Fibroblast of skin of abdomen (primary cell): ENCODE measurements at regions not wholly inside any gene's neighbourhood (a gene's known extent, or its start where the extent isn't known, plus 50 kb on each side); places are given as distances from the start of the nearest gene placed in this dataset.
A peak's percentile ranks its signal among the peaks of the same experiment; 100 is the strongest.
"Not testable (repeated sequence)": the region's sequence is repeated elsewhere in the genome, so short reads cannot be mapped to it uniquely, and the experiment has no call there.

Experiments used
- DNase-seq: peaks from one replicate; pipeline ENCODE4 v3.0.0-alpha.2; 2013

DNA sequence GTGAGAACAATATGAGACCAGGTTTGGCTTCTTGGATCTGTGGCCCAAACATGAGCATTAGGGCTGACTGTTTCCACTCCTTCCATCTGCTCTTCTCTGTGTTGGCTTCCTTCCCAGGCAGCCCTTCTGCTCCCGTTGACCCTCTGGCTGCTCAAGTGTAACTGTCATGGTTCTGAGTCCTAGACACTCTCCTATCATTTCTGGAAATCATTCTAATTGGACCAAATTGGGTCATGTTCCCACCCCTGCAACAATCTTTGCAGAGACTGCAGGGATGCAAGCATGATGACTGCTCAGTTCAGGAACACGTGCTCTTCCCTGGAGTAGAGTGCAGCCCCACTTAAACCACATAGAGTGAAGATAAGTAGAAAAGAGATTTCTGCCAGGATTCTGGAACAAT lies 741.4 kb downstream of the TAF11L14 start:
- DNase-seq = no peak

DNA sequence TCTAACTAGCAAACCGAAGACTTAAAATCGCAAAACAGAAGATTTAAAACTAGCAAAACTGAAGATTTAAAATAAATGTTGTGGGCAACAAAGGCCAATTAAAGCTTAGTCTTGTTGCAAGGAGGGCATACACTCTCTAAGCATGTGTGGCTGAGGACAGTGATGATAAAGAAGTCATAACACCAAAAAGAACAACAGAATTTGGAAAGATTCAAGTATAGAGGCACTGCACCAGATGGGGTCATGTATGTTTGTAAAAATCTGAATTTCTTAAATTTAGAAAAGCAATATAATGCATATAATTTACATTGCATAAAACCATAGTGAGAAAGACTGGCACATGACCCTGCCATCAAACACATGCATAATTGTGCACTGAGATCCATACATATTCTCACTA lies 743.8 kb downstream of the TAF11L14 start:
- no peak for DNase-seq

DNA sequence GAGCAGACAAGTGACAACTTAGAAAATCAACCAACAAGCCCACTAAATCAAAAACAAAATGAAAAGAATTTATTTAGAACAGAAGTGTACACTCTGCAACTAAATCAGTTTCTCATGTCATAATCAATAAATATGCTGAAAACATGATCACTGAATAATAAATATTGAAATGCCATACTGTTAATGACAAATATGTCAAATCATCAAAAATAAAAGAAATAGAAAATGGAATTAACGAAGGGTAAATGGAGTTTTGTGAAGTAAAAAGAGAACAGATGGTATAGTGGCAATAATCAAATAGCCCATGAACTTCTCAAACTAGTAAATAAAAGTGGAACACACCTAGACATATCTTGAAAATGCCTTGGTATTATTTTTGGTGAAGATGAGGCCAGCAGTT lies 744.9 kb downstream of the TAF11L14 start:
- DNase-seq = no peak

DNA sequence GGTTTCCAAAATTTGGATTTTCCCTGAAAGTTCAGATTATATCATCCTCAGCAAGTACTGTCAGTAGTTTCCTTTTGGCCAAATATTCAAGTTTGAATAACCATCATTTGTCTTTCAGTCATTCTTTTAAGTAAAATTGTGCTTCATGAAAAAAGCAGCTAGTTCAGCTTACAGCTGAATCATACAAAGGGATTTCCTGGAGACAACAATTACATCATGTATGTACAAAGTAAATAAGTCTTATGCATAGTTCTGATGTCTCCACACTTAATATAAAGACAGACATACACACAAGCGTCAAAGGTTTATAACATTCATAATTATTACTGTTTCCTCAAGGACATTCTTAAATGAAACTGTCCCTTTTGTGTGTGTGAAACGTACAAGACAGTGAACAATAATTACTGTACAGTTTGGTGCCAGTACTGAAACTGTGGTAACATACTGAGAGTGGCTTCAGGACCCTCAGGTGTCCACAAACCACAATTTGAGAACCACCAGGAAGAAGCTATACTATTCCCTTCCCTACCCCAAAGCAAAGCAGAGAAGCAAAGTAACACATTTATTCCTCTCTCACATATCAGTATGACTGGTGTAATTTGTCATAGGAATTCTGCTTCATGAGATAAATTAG lies 746.6 kb downstream of the TAF11L14 start:
- DNase-seq = no peak

DNA sequence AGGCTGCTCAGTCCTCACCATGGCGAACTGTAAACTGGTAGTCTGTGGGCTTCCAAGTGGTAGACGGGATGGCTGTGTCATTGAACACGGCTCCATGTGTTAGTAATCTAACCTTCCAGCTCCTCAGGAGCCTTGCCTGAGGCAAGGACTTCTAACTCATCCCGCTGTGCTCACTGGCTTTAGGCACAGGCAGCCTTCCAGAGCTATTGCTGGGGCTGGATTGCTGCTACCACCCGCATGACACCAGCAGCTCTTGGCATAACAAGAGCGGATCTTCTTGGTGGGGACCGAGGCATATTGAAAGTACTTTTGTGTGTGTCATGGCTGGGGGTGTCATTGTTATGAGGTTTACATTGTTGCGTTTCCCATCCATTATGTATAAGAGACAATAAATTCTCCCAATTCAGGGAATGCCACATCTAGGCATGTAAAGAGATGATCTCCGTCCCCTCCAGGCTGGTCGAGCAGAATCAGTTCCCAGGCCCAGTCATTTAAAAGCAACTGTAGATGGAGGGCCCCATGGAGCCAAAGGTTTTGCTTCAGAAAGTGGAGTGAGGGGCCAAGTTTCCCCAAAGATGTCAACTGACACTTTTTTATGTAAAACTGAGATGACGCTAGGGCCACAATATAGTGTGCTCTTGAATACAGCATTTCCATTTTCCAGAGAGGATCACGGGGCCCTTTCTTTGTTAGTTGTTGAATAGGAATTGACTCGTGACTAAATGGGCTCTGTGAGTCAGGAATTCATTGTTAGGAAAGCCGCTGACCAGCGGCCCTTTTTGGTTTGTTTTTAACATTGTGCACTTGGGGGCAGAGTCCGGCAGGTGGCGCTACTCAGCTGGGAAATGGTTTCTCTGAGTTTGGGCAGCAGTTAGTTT lies 759.5 kb downstream of the TAF11L14 start:
- DNase-seq = peak; percentile 45

DNA sequence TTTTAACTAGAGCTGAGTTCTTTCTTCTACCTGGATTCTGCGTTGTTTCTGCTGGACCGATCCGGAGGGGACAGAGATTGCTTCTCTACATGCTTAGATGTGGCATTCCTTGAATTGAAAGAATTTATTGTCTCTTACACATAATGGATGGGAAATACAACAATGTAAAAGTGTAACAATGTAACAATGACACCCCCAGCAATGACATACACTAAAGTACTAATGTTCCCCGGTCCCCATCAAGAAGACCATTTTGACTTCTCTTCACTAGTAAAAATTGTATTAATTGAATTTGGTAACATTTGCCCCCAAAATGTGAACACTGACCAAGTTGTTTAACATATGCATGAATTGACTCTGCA lies 760.2 kb downstream of the TAF11L14 start:
- DNase-seq = no peak

DNA sequence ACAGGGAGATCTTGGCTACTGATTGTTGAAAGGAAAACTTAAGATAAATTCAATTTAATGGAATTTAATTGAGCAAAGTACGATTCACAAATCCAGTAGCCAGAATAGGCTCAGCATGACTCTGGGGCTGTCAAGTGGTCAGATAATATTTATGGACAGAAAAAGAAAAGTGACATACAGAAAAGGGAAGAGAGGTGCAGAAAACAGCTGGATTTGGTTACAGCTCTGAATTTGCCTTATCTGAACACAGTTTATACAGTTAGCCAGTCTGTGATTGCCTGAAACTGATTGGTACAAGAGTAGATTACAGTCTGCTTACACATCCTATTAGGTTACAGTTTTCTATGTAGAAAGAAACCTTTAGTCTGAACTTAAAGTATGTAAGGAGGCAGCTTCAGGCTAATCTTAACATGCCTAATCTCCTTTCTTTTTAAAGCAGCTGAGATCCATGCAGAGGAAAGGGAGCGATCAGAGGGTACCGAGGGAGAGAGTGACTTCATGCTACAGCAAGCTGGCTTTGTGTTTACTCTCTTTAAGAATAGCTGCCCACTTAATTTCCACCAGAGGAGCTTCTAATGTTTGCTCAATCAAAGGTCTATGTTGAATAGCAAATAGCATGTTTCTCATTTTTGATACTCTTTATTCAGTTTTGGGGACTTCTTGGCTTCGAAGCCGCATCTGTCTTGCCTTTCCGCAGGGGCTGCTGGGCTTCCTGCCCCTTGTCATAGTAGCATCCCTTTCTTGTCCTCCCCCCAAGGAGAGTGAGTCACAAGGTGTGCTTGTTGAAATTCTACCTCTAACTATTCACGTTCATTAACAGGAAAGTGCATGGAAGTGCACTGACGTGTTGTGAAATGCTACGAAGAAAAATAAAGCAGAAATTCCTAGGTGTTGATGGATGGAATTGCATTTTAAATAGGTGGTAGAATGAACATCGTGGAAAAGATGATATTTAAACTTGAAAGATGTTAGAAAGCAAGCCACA lies 761.2 kb downstream of the TAF11L14 start:
- DNase-seq = no peak

DNA sequence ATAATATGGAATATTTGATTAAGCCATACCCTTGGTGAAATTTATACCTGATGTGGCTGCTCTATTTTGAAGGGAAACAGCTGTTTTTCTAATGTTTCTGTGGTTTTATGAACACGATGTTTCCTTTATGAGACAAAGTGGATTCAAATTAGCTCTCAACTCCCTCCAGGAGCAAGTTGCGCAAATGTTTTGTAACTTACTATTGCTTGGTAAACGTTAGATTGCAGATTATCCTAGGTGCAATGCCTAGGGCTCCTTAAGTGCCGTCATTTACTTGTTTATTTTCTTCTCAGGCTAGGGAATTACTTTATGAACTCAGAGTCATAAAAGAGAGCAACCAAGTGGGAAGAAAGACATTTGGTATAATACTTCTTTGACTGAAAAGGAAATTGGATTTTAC lies 763.1 kb downstream of the TAF11L14 start:
- no peak for DNase-seq

DNA sequence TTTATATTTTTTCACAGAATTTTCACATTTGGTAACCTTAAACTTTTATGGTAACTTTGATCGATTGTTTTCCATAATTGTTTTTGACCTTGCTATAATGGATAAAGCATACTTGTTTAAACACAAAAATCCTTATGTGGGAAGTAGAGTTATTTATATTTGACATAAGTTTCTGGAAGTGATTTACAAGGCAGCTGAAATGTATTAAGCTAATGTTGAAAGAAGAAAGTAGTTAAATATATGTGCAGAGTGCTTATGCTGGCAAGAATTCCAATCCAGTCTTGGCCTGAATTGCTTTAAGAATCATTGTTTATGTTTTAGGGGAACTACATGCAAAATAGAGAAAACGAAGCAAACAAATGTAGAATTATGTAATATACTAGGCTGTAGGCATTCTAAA lies 763.6 kb downstream of the TAF11L14 start:
- DNase-seq = peak; percentile 1

DNA sequence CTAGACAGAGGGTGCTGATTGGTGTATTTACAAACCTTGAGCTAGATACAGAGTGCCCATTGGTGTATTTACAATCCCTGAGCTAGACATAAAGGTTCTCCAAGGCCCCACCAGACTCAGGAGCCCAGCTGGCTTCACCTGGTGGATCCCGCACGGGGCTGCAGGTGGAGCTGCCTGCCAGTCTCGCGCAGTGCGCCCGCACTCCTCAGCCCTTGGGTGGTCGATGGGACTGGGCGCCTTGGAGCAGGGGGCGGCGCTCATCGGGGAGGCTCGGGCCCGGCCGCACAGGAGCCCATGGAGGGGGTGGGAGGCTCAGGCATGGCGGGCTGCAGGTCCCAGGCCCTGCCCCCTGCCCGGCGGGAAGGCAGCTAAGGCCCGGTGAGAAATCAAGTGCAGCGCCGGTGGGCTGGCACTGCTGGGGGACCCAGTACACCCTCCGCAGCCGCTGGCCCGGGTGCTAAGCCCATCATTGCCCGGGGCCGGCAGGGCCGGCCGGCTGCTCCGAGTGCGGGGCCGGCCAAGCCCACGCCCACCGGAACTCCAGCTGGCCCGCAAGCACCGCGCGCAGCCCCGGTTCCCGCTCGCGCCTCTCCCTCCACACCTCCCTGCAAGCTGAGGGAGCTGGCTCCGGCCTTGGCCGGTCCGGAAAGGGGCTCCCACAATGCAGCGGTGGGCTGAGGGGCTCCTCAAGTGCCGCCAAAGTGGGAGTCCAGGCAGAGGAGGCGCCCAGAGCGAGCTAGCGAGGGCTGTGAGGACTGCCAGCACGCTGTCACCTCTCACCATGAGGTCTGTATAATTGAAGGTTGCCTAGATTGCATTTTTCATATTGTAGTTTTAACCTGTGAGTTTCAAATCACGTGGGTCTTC lies 765.4 kb downstream of the TAF11L14 start:
- not testable (repeated sequence) for DNase-seq

DNA sequence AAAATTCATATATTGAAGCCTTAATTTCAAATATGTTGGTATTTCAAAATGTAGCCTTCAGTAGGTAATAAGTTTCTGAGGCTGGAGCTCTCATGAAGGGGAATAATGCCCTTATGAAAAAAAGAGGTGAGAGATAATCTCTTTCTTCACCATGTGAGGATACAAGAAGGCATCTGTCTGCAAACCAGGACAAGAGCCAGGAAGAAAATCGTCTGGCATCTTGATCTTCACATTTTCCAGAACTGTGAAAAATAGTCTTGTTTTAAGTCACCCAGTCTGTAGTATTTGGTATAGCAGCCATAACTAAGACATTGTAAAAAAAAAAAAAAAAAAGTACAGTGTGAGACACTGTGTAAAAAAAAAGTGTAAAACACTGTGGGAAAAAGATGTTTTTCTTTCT lies 768.9 kb downstream of the TAF11L14 start:
- DNase-seq = no peak

DNA sequence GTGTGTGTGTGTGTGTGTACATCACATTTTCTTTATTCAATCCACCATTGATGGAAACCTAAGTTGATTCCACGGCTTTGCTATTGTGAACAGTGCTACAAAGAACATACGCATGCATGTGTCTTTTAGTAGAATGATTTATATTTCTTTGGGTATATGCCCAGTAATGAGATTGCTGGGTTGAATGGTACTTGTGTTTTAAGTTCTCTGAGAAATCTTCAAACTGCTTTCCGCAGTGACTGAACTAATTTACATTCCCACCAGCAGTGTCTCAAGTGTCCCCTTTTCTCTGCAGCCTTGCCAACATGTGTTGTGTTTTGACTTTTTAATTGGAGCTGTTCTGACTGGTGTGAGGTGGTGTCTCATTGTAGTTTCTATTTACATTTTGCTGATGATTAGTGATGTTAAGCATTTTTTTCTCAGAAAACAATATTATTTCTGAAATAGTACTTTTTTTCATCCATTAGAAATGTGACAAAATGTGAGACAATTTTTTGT lies 769.7 kb downstream of the TAF11L14 start:
- no peak for DNase-seq

DNA sequence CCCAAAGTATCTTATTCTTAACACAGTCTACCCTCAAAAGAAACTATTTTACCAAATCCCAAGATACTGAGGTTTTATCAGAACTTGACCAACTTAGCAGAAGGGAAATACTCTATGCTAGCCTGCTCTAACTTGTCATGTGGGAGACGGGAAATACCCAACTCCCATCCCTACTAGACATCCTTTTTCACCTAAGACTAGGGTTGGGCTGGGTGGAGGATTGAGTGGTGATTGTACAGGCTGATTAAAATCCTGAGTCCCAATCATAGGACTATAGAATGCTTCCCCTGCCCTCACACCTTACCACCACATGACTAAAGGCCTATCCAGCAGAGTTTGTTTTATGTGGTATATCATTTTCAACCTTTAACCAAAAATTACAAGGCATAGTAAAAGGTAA lies 786.5 kb downstream of the TAF11L14 start:
- no peak for DNase-seq

DNA sequence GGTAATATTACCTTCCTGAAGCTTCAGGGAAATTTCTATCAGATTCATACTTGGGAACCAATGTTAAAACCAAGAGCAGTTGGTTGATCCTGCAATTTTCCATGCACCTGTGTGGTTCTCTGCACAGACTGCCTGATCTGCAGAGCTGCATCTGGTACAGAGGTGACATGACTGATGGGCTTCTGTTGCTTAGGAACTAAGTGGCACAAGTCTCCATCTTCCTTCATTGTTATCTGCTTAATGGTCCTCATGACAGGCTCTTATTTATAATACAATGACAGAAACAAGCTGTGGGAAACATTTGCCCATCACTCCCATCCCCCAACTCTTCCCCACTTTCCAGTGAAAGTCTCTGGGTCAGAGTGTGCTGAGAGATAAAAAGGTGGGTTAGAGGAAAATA lies 799.1 kb downstream of the TAF11L14 start:
- no peak for DNase-seq

DNA sequence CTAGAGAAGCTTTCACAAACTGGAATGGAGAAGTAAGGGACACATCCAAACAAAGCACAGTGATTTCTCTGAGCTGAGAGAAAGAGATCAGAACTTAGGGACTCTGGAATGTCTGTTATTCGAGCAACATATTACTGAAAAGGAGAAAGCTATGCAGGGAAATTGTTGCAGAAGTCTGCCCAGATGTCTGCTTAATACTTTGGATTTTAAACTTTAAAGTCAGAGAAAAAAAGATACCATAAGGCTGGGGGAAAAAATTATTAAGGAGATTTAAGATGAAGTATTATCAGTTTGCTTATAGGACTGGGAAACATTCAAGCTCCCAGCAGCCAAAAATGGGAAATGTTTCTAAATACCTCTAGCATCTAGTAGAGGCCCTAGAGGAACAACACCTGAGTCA lies 803.9 kb downstream of the TAF11L14 start:
- DNase-seq = no peak

DNA sequence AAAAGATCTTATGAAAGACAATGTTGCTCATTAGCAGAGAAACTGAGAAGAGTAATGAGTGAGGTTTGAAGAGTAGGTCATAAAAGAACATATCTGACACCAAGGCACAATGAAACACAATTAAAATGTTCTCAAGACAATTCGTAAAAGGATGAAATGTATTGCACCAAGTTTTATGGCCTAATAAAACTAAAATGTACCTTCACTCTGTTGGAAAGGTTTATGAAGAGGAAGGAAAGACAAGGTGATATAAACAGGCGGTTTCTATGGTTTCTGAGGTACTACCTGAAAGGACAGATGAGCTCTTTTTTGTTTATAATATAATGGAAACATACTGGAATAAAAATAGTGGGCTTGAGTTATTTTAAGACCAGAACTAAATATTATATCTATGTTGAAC lies 821.3 kb downstream of the TAF11L14 start:
- DNase-seq = no peak

DNA sequence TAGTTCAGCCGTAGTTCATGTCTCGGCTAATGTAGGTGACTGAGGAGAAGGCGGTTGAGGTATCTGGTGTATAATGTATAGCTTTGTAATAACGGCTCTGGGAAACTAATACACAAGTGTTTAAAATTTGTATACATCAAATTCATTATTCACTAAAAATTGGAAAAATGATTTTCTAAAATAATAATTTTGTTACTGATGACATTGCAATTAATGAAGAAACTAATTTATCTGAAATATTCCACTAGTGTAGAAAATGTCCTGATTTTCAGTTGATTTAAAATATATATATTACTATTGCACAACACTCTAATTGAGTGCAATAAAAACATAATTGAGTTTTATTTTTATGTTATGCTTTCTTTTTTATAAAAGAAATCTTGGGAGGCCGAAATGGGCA lies 823.0 kb downstream of the TAF11L14 start:
- no peak for DNase-seq

DNA sequence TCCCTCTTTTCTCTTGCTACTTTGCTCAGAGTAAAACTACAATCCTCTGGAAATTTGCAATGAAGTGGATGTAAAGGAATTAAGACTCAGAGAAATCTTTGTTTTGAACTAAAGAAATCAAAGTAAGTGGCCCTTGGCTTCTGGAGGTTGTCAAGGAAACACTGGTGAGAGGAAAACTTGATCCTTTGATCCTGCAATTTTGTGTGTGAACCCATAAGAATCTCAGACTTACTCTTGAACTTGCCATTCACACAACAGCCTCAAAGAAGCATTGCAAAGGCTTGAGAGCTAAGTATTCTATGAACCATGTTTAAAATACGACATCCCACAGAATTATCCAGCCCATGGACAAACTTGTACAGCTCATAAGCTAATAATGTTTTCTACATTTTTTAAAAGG lies 827.5 kb downstream of the TAF11L14 start:
- DNase-seq = no peak

DNA sequence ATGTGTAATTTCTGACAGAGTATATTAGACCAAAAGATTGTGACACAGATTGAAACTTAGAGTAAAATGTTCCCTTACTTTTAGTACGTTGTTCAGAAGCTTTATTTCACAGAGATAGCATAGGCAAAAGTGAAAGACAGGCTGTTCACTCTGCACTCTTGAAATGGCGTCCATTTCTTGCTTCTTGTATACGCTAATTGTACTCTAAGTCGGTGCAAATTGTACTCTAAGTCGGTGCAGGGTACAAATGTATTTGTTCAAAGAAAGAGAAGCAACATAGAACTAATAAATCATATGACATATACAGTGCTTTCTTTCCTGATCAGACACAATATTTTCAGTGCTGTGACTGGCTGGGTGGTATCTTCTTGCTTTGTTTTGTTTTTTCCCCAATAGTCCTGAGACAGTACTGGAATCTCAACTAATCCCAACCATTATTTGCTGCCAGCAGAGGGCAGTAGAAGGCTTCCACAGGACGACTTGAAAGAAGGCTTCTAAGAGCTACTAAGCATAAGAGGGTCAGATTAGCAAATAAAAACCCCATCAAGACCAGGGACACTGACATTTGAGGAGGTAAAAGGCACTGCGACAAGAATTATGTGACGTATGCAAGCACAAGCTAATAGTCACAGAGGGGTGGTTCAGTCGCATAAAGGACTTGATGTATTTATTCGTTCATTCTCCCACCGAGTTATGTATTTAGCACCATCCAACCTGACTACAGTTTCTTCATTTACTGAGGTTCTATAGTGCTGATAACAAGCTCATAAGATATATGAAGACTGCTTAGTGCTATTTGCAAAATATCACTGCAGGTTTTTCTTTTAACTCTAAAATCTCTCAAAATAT lies 831.8 kb downstream of the TAF11L14 start:
- peak; percentile 55 for DNase-seq

DNA sequence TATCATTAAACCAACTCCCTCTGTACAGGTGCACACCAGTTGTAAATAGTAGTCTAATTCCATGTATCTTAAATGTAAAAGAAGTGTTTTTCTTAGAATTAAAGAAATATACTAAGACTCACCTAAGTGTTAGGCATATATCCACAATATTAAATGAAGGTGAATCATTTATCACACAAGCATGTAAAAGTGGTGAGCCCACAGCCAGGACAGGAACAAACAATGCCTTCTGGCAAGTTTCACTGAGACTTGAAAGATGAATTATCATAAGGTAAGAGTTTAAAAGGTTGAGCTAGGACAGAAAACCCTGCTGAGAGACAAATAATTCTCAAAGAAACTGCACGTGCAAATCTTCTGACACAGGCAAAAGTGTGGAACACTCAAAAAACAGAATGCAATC lies 832.5 kb downstream of the TAF11L14 start:
- no peak for DNase-seq

DNA sequence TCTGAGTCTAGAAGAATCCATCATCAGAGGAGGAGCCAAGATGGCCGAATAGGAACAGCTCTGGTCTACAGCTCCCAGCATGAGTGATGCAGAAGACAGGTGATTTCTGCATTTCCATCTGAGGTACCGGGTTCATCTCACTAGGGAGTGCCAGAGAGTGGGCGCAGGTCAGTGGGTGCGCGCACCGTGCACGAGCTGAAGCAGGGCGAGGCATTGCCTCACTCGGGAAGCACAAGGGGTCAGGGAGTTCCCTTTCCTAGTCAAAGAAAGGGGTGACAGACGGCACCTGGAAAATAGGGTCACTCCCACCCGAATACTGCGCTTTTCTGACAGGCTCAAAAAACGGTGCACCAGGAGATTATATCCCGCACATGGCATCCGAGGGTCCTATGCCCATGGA lies 837.5 kb downstream of the TAF11L14 start:
- DNase-seq = not testable (repeated sequence)
